HG03469 (cell line): ENCODE measurements at regions not wholly inside any gene's neighbourhood (a gene's known extent, or its start where the extent isn't known, plus 50 kb on each side); places are given as distances from the start of the nearest gene placed in this dataset.

Experiments used
- ATAC-seq: cut with Tn5 transposase; IDR thresholded peaks from one replicate; pipeline ENCODE4 v1.9.1; 2021; ENCODE audit warnings: mild to moderate bottlenecking, moderate library complexity, moderate number of reproducible peaks; ENCODE audit not compliant: unreplicated experiment

DNA sequence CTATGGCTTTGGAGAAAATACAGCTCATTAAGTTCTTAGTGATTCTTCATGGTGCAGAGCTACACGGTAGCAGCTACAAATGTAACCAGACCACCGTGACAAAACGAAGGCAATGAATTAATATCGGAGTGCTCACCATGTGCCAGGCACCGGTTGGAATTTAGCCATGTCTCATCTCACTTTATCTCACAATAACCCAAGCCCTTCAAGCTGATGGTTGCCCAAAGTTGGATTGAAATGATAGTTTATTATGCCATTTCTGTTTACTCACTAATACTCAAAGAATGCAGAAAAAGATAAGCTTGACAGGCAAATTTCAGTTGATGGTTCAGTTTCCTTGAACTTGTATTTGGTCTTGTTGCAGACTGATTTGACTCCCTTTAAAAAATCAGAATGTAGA lies 312.6 kb downstream of the SKIDA1 start:
- ATAC-seq = no peak

- no peak for ATAC-seq
These were observed 313.1 kb downstream of the SKIDA1 start for GRCh38 chr10:21212348-21212747.

DNA sequence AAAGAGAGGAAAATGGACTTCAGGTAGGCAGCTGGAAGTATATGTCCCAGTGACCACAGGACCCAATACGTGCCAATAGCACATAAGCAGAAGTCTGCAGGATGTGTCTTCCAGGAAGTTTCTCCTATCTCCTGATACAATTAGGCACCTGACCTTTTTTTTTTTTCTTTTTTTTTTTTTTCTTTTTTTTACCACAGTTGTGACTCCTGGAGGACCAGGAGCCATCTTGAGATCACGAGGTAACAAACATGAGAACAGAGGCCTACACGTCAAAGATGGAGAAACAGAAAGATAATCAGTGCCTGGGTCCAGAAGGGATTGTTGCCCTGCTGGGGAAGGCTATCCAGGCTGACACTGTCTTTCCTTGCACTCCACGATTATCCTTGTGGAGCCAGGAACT lies 312.4 kb upstream of the NEBL start:
- ATAC-seq = no peak

GRCh38 chr10:21208666-21209316 lies 311.7 kb upstream of the NEBL start:
- ATAC-seq = no peak

DNA sequence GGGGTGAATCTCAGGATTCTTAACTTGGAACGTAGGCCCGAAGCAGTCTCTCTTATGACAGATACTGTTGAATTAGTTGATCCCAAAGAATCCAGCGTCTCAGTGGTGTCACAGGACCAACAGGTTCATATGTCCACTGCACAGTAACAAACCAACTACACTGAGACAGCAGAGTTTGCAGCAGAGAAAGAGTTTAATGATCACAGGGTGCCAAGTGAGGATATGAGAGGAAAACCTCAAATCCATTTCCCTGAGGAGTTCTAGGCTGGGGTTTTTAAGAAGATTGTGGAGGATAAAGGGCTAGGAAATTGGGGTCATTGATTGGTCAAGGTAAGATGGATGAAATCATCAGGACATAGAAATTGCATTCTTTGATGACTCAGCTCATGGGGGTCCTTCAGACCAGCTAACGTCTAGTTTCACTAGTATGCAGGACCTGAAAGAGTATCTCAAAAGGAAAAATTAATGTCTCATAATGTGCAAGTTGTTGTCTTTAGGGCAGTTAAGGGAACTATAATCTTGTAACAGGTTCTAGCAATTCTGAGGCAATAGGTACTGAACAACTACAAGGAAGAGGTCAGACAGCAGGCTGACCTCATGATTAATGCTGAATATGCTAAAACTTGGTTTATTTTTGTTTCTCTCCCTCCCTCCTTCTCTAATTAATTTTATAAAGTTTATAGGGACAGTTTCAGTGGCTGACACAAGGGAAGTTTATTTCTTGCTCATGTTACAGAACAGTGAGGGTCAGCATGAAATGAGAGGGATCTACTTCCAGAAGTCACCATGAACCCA lies 310.9 kb upstream of the NEBL start:
- ATAC-seq = no peak

GRCh38 chr10:21205328-21205727 lies 308.2 kb upstream of the NEBL start:
- no peak for ATAC-seq

DNA sequence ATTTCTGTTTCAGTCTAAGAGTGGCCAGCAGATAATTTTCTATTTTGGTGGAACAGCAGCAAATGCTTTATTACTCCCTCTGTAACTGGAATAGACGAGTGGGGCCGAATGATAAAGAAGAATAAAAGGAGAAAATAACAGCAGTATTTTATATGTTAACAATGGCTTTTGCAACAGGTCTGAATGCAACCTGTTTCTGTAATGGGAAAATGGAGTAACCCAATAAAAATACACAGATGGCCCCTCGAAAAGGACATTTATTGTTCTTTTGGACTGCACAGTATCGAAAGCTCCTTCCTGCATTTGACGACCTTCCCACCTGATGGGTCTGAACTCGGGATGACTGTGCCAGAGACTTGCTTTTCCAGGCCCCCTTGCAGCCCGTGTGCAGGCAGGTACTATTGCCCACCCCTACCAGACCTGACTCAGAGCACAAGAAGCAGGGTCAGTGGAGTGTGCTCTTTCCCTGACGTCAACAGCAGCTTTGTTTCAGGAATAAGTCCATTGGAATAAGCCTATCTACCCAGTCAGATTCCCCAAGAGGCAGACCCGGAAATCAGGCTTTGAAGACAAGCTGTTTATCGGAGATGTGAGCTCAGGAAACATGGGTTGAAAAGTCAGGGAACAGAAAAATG lies 306.5 kb upstream of the NEBL start:
- ATAC-seq = no peak

DNA sequence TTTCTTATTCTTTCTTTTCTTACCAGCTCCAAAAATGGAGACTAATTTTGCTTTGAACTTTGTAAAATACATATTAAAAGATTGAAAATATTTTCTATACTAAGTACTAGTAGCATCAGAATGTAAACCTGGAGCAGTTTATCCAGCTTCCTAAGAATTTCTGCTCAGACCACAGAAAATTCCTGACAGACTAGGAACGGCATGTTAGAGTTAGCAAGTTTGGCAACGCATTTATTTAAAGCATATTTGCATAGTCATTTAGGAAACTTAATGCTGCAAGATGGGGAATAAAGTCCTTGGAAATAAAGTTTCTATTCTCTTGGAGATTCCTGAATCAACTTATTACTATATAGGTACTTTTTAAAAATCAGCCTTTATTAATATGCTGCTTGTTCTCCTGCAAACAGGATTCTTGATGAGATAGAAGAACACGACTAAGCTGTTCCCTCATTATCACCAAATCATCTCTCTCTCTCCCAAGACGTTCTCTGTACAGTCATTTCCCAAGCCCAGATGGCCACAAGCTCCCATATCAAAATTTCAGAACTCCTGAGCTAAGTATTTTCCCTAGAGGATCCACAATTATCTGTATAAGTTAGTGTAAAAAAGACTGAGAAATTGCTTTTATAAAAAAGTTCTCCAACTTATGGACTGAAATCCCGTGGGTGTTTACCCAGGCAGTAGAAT lies 305.8 kb upstream of the NEBL start:
- no peak for ATAC-seq

DNA sequence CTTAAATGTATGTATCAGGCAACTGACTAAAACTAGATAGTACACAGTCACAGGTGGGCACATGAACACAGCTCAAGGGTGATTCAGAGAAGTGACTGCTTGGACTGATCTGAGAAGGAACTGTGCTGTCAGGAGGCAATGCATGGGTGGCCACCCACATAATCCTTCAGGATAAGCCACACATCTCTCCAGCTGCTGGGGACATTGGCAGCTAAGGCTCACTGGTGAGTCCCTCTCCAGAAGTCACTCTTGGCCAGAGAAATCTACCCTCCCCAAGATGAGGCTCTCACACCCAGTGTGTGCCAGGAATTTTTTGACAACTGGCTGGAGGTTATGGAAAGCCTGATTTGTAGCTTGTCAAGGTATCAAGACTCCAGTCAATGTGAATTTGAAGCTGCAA lies 302.4 kb upstream of the NEBL start:
- ATAC-seq = no peak

DNA sequence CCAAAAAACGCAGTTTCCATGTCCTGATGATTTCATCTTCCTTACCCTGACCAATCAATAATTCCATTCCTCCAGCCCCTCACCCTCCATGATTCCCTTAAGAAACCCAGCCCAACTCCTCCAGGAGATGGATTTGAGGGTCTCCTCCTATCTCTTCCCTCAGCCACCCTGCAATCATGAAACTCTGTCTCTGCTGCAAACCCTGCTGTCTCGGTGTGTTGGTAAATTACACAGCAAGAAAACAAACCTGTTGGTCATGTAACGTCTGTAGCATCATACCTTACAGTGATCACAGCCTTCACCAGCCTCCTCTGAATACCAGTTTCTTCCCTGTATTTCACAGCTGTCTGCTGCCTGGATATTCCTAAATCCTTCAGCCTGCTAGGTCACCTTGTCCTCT lies 300.7 kb upstream of the NEBL start:
- ATAC-seq = no peak

- ATAC-seq = no peak
These were observed 299.8 kb upstream of the NEBL start for GRCh38 chr10:21196822-21197395.

DNA sequence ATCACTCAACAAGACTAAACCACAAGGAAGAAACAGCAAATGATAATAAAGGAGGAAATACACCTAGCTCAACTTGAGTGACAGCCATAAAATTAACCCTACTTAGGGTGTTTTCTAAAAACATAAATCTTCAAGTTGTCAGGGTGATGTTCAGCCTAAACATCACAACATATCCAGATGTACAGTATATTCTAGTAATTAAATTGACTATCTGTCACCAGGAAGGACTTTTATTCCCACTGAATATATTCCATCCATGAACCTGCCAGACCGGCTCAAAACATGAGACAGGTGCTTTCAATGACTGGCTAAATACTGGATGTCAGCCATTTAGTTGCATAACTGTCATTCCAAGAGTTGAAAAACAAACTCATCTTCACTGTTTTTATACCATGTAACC lies 298.1 kb upstream of the NEBL start:
- no peak for ATAC-seq

DNA sequence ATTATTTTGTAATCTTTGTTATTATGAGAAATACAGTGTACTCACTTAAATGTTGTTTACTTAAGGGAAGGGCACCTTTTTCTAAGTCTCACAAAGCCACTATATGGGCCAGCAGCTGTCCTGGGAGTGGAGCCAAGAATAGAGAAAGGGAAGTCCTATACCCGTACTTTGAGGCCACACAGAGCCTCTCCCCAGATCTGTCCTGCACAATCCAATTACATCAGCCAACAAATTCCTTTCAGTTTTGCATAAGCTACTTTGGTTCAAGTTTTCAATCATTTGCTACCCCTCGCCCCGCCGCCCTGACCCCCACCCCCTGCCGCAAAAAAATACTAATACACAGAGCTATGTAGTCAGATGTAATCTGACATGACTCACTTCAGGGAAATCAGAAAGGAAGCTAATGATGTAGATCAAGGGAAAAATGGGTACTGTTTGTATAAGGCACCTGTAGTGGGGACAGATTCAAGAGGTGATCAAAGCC lies 297.4 kb upstream of the NEBL start:
- ATAC-seq = no peak

- ATAC-seq = no peak
These were observed 296.1 kb upstream of the NEBL start for GRCh38 chr10:21193196-21193595.

- ATAC-seq = no peak
These were observed 294.4 kb upstream of the NEBL start for GRCh38 chr10:21191512-21191911.

- ATAC-seq = no peak
These were observed 287.9 kb upstream of the NEBL start for GRCh38 chr10:21184984-21185383.

GRCh38 chr10:21184216-21184615 lies 287.1 kb upstream of the NEBL start:
- ATAC-seq = no peak

DNA sequence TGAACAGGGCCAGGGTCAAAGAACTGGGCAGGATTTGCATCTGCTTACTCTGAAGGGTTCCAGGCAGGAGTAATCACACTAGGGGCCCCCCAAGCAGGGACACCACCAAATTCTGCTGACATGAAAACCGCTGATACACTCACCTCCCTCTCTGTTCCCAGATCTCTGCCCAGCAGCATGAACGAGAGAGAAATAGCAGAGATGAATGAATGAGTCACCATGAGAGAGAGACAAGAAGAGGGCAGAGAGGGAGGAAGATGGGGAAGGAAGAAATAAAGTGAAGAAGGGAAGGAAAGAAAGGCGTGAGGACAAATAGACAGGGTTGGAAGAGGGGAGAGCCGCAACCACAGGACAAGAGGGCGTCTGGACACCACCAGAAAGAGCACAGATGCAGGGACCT lies 285.9 kb upstream of the NEBL start:
- no peak for ATAC-seq

GRCh38 chr10:21181451-21181850 lies 284.3 kb upstream of the NEBL start:
- ATAC-seq = no peak

DNA sequence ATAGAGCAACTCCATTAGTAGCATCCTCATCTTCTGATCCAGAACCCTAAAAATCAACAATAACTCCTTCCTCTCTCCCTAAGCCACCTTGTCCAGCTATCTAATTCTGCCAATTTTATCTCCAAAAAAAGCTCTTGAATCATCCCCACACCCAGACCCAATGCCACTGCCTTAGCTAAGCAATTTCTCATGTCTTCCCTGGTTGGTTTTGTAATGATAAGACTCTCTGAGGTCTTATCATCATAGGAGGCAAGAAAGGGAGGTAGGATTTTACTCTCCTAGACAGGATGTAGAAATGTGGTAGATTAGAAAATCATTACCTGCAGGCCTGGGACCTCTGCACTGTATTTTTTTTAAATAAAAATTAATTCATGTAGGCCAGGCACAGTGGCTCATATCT lies 283.5 kb upstream of the NEBL start:
- no peak for ATAC-seq

- ATAC-seq = no peak
These were observed 279.9 kb upstream of the NEBL start for GRCh38 chr10:21176934-21177480.
